HAP-1 (cell line): ENCODE measurements at regions not wholly inside any gene's neighbourhood (a gene's known extent, or its start where the extent isn't known, plus 50 kb on each side); places are given as distances from the start of the nearest gene placed in this dataset.

Experiments
- DNase-seq, 2 experiments: peaks; one replicate each; pipeline ENCODE4 v3.0.0-alpha.2; 2016 to 2020; ENCODE audit warnings: low spot score in 2 of 2
- H3K27me3 ChIP-seq: fragments of 250-450 bp; sonication (Bioruptor Pico); 2 replicates; pipeline ENCODE4 v1.5.1; 2020; ENCODE audit warnings: low read depth, mild to moderate bottlenecking, moderate library complexity
- H3K36me3 ChIP-seq: fragments of 250-450 bp; sonication (Bioruptor Pico); replicated peaks from 2 replicates; pipeline ENCODE4 v1.5.1; 2020; ENCODE audit warnings: mild to moderate bottlenecking
- H3K4me1 ChIP-seq: fragments of 250-450 bp; sonication (Bioruptor Pico); 2 replicates; pipeline ENCODE4 v1.5.1; 2020; ENCODE audit warnings: mild to moderate bottlenecking
- H3K4me3 ChIP-seq: fragments of 250-450 bp; sonication (Bioruptor Pico); 2 replicates; pipeline ENCODE4 v1.5.1; 2020; ENCODE audit warnings: mild to moderate bottlenecking, moderate library complexity
- H3K9me3 ChIP-seq: fragments of 250-450 bp; sonication (Bioruptor Pico); 2 replicates; pipeline ENCODE4 v1.5.1; 2020; ENCODE audit warnings: mild to moderate bottlenecking, moderate library complexity
- in situ Hi-C: fragments of 300-500 bp; cut with MboI; formaldehyde crosslinking; loops from 3 replicates; pipeline ENCODE4 v1.14.3; 2020; ENCODE audit warnings: low sequenced_read_pairs, inconsistent platforms, mixed read lengths

- Histone ChIP-seq H3K4me1 (no peaks in the 10 kb centered on the region), H3K4me3 (no peak overlapping the region), H3K36me3 (no peaks in the 10 kb centered on the region), H3K27me3 (peaks cover 4% of the 10 kb centered on the region; the same call in 1 of the 2 replicates), H3K9me3 (no peaks in the 10 kb centered on the region)
- DNase-seq, result no peak
- in situ Hi-C loops, result no loop called here
Measured at GRCh38 chr4:143046906-143047305, 137.8 kb upstream of the USP38 start.

- no peaks in the 10 kb centered on the region for H3K9me3 ChIP-seq
Measured at GRCh38 chr4:143054971-143055370, 129.7 kb upstream of the USP38 start.

GRCh38 chr4:143055997-143056396 lies 128.7 kb upstream of the USP38 start:
- H3K4me1 ChIP-seq, result no peaks in the 10 kb centered on the region
- in situ Hi-C loops, result no loop called here
- no peaks in the 10 kb centered on the region for H3K36me3 ChIP-seq
- H3K9me3 ChIP-seq, result no peaks in the 10 kb centered on the region
- no peak overlapping the region for H3K4me3 ChIP-seq
- DNase-seq, result no peak
- H3K27me3 ChIP-seq, result no peaks in the 10 kb centered on the region

More at GRCh38 chr4:143054971-143055370, 129.7 kb upstream of the USP38 start:
- DNase-seq, result no peak
- Histone ChIP-seq H3K27me3 (peaks cover 4% of the 10 kb centered on the region; the same call in 1 of the 2 replicates), H3K36me3 (no peaks in the 10 kb centered on the region), H3K4me1 (no peaks in the 10 kb centered on the region), H3K4me3 (no peak overlapping the region)
- in situ Hi-C loops, result no loop called here

- no peaks in the 10 kb centered on the region for H3K9me3 ChIP-seq
- in situ Hi-C loops, result no loop called here
- H3K27me3 ChIP-seq, result no peaks in the 10 kb centered on the region
- no peaks in the 10 kb centered on the region for H3K36me3 ChIP-seq
- no peak for DNase-seq
- no peaks in the 10 kb centered on the region for H3K4me1 ChIP-seq
- H3K4me3 ChIP-seq, result no peak overlapping the region
Measured at GRCh38 chr4:143071351-143071750, 113.4 kb upstream of the USP38 start.

- H3K27me3 ChIP-seq, result peaks cover 2% of the 10 kb centered on the region; the same call in 1 of the 2 replicates
- DNase-seq, result no peak
- H3K4me3 ChIP-seq, result no peak overlapping the region
- in situ Hi-C loops, result no loop called here
- H3K36me3 ChIP-seq, result no peaks in the 10 kb centered on the region
- H3K9me3 ChIP-seq, result no peaks in the 10 kb centered on the region
- no peaks in the 10 kb centered on the region for H3K4me1 ChIP-seq
Measured at GRCh38 chr4:143076723-143077122, 108.0 kb upstream of the USP38 start.

- no peaks in the 10 kb centered on the region for H3K36me3 ChIP-seq
- H3K9me3 ChIP-seq, result no peaks in the 10 kb centered on the region
- in situ Hi-C loops, result no loop called here
- peaks cover 2% of the 10 kb centered on the region; the same call in 1 of the 2 replicates for H3K27me3 ChIP-seq
- H3K4me1 ChIP-seq, result no peaks in the 10 kb centered on the region
- DNase-seq, result no peak
- no peak overlapping the region for H3K4me3 ChIP-seq
Measured at GRCh38 chr4:143082701-143083100, 102.0 kb upstream of the USP38 start.

- in situ Hi-C loops, result no loop called here
- Histone ChIP-seq H3K9me3 (no peaks in the 10 kb centered on the region), H3K4me1 (no peaks in the 10 kb centered on the region), H3K36me3 (no peaks in the 10 kb centered on the region), H3K4me3 (no peak overlapping the region), H3K27me3 (peaks cover 2% of the 10 kb centered on the region; the same call in 1 of the 2 replicates)
- DNase-seq, result no peak
Measured at GRCh38 chr4:143083756-143084472, 100.8 kb upstream of the USP38 start.

- H3K36me3 ChIP-seq, result no peaks in the 10 kb centered on the region
- in situ Hi-C loops, result no loop called here
- H3K4me3 ChIP-seq, result no peak overlapping the region
- no peaks in the 10 kb centered on the region for H3K9me3 ChIP-seq
- DNase-seq, result no peak
- H3K4me1 ChIP-seq, result 0 out of 2 replicates have a peak, but pooled peaks cover 2% of the 10 kb centered on the region
- H3K27me3 ChIP-seq, result peaks cover 2% of the 10 kb centered on the region; the same call in 1 of the 2 replicates
Measured at GRCh38 chr4:143084566-143084965, 100.2 kb upstream of the USP38 start.

GRCh38 chr4:143085224-143085623 lies 99.5 kb upstream of the USP38 start:
- peaks cover 2% of the 10 kb centered on the region; the same call in 1 of the 2 replicates for H3K27me3 ChIP-seq
- in situ Hi-C loops, result no loop called here
- no peaks in the 10 kb centered on the region for H3K9me3 ChIP-seq
- no peak for DNase-seq
- H3K4me1 ChIP-seq, result 0 out of 2 replicates have a peak, but pooled peaks cover 2% of the 10 kb centered on the region
- no peak overlapping the region for H3K4me3 ChIP-seq
- no peaks in the 10 kb centered on the region for H3K36me3 ChIP-seq

- in situ Hi-C loops, result no loop called here
- DNase-seq, result no peak
- peaks cover 2% of the 10 kb centered on the region; the same call in 1 of the 2 replicates for H3K27me3 ChIP-seq
- H3K36me3 ChIP-seq, result no peaks in the 10 kb centered on the region
- 0 out of 2 replicates have a peak, but pooled peaks cover 2% of the 10 kb centered on the region for H3K4me1 ChIP-seq
- H3K4me3 ChIP-seq, result no peak overlapping the region
- H3K9me3 ChIP-seq, result no peaks in the 10 kb centered on the region
Measured at GRCh38 chr4:143085659-143086058, 99.1 kb upstream of the USP38 start.

GRCh38 chr4:143089291-143089690 lies 95.4 kb upstream of the USP38 start:
- Histone ChIP-seq H3K9me3 (peaks cover 5% of the 10 kb centered on the region; the same call in 1 of the 2 replicates), H3K36me3 (no peaks in the 10 kb centered on the region), H3K4me1 (peaks cover 14% of the 10 kb centered on the region), H3K4me3 (no peak overlapping the region), H3K27me3 (no peaks in the 10 kb centered on the region)
- in situ Hi-C loops, result no loop called here
- no peak for DNase-seq

- H3K4me3 ChIP-seq, result no peak overlapping the region
- H3K9me3 ChIP-seq, result peaks cover 5% of the 10 kb centered on the region; the same call in 1 of the 2 replicates
- no peaks in the 10 kb centered on the region for H3K36me3 ChIP-seq
- H3K27me3 ChIP-seq, result no peaks in the 10 kb centered on the region
- peaks cover 14% of the 10 kb centered on the region for H3K4me1 ChIP-seq
- DNase-seq, result no peak
- in situ Hi-C loops, result no loop called here
Measured at GRCh38 chr4:143089847-143090246, 94.9 kb upstream of the USP38 start.

GRCh38 chr4:143091862-143092261 lies 92.9 kb upstream of the USP38 start:
- no peaks in the 10 kb centered on the region for H3K36me3 ChIP-seq
- H3K9me3 ChIP-seq, result peaks cover 5% of the 10 kb centered on the region; the same call in 1 of the 2 replicates
- in situ Hi-C loops, result no loop called here
- H3K27me3 ChIP-seq, result no peaks in the 10 kb centered on the region
- no peak overlapping the region for H3K4me3 ChIP-seq
- peak in 1 of 2 experiments; percentile 64 for DNase-seq
- H3K4me1 ChIP-seq, result peaks cover 14% of the 10 kb centered on the region

- in situ Hi-C loops, result no loop called here
- Histone ChIP-seq H3K36me3 (no peaks in the 10 kb centered on the region), H3K4me1 (peaks cover 12% of the 10 kb centered on the region), H3K9me3 (peaks cover 5% of the 10 kb centered on the region; the same call in 1 of the 2 replicates), H3K4me3 (no peak overlapping the region), H3K27me3 (no peaks in the 10 kb centered on the region)
- DNase-seq, result no peak
Measured at GRCh38 chr4:143095447-143095846, 89.3 kb upstream of the USP38 start.
